Loucy (cell line): ENCODE measurements at regions not wholly inside any gene's neighbourhood (a gene's known extent, or its start where the extent isn't known, plus 50 kb on each side); places are given as distances from the start of the nearest gene placed in this dataset.

Experiments
- H2AFZ ChIP-seq: fragments of 200-600 bp; sonication (generic); 2 replicates; pipeline ENCODE4 v1.6.0; 2016; ENCODE audit warnings: antibody characterized with exemption, mild to moderate bottlenecking, low read length, moderate library complexity
- H3F3A ChIP-seq: fragments of 200-600 bp; 2 replicates; pipeline ENCODE4 v1.6.0; 2016; ENCODE audit warnings: antibody characterized with exemption, low read depth, mild to moderate bottlenecking
- H3K27me3 ChIP-seq: fragments of 200-600 bp; sonication (generic); 2 replicates; pipeline ENCODE4 v1.6.1; 2014; ENCODE audit warnings: low read length, mild to moderate bottlenecking; ENCODE audit not compliant: insufficient read depth, poor library complexity, severe bottlenecking
- H3K36me3 ChIP-seq: fragments of 200-600 bp; sonication (generic); 2 replicates; pipeline ENCODE4 v1.6.1; 2016; ENCODE audit warnings: low read length; ENCODE audit not compliant: insufficient read depth
- H3K4me1 ChIP-seq: fragments of 200-600 bp; sonication (generic); 2 replicates; pipeline ENCODE4 v1.5.1; 2014; ENCODE audit warnings: low read length, mild to moderate bottlenecking; ENCODE audit not compliant: insufficient read depth, poor library complexity, severe bottlenecking
- H3K4me2 ChIP-seq: fragments of 200-600 bp; sonication (generic); 2 replicates; pipeline ENCODE4 v1.6.0; 2014; ENCODE audit warnings: antibody characterized with exemption, low read length, low read depth, mild to moderate bottlenecking; ENCODE audit not compliant: poor library complexity, severe bottlenecking
- H3K4me3 ChIP-seq: fragments of 200-600 bp; sonication (generic); 2 replicates; pipeline ENCODE4 v1.5.1; 2014; ENCODE audit warnings: low read length, mild to moderate bottlenecking, mixed read lengths; ENCODE audit not compliant: poor library complexity, severe bottlenecking
- H3K79me2 ChIP-seq: fragments of 200-600 bp; sonication (generic); 2 replicates; pipeline ENCODE4 v1.6.1; 2014; ENCODE audit warnings: low read length; ENCODE audit not compliant: insufficient read depth
- H3K9ac ChIP-seq: fragments of 200-600 bp; sonication (generic); 2 replicates; pipeline ENCODE4 v1.6.0; 2014; ENCODE audit warnings: mild to moderate bottlenecking, low read depth, low read length, moderate library complexity; ENCODE audit not compliant: poor library complexity, severe bottlenecking
- H3K9me2 ChIP-seq: fragments of 200-600 bp; sonication (generic); replicated peaks from 2 replicates; pipeline ENCODE4 v1.6.1; 2016; ENCODE audit warnings: low read depth, low read length, mixed read lengths
- H3K9me3 ChIP-seq: fragments of 200-600 bp; sonication (generic); 2 replicates; pipeline ENCODE4 v1.6.1; 2014; ENCODE audit warnings: mild to moderate bottlenecking, antibody characterized with exemption, low read length, low read depth; ENCODE audit not compliant: insufficient read depth
- H4K20me1 ChIP-seq: fragments of 200-600 bp; sonication (generic); 2 replicates; pipeline ENCODE4 v1.6.0; 2014; ENCODE audit warnings: antibody characterized with exemption, low read length, mild to moderate bottlenecking; ENCODE audit not compliant: insufficient read depth, poor library complexity, severe bottlenecking
- CTCF ChIP-seq: fragments of 200-600 bp; sonication (generic); conservative IDR thresholded peaks from 2 replicates; pipeline ENCODE4 v1.5.1; 2014; ENCODE audit warnings: mild to moderate bottlenecking, antibody characterized with exemption, low read length
- EZH2phosphoT487 ChIP-seq: fragments of 200-600 bp; IDR thresholded peaks from 2 replicates; pipeline ENCODE4 v1.6.1; 2018; ENCODE audit warnings: antibody characterized with exemption, mild to moderate bottlenecking, moderate library complexity, borderline replicate concordance

- Histone ChIP-seq H2AFZ (no peak overlapping the region), H3F3A (no peaks in the 10 kb centered on the region), H3K4me3 (no peak overlapping the region), H4K20me1 (no peaks in the 10 kb centered on the region), H3K9me2 (no peaks in the 10 kb centered on the region), H3K27me3 (no peaks in the 10 kb centered on the region), H3K4me1 (no peaks in the 10 kb centered on the region), H3K9ac (no peak overlapping the region), H3K9me3 (no peaks in the 10 kb centered on the region), H3K36me3 (no peaks in the 10 kb centered on the region), H3K4me2 (no peak overlapping the region), H3K79me2 (no peaks in the 10 kb centered on the region)
- no peak for TF ChIP-seq EZH2phosphoT487
- TF ChIP-seq CTCF: no peak
Observed at GRCh38 chr16:79543219-79543618, 57.3 kb downstream of the MAF start.

- H3K4me1 ChIP-seq: no peaks in the 10 kb centered on the region
- H3K9ac ChIP-seq: no peak overlapping the region
- H3K27me3 ChIP-seq: no peaks in the 10 kb centered on the region
- no peaks in the 10 kb centered on the region for H4K20me1 ChIP-seq
- no peaks in the 10 kb centered on the region for H3K9me3 ChIP-seq
- H3K79me2 ChIP-seq: no peaks in the 10 kb centered on the region
- no peak overlapping the region for H3K4me2 ChIP-seq
- no peaks in the 10 kb centered on the region for H3F3A ChIP-seq
- H3K4me3 ChIP-seq: no peak overlapping the region
- TF ChIP-seq CTCF (no peak), EZH2phosphoT487 (no peak)
- H3K9me2 ChIP-seq: no peaks in the 10 kb centered on the region
- no peaks in the 10 kb centered on the region for H3K36me3 ChIP-seq
- H2AFZ ChIP-seq: no peak overlapping the region
Observed at GRCh38 chr16:79542237-79542774, 58.2 kb downstream of the MAF start.

GRCh38 chr16:79540825-79541595, 59.5 kb downstream of the MAF start:
- Histone ChIP-seq H3K4me2 (no peak overlapping the region), H3K9me3 (no peaks in the 10 kb centered on the region), H3F3A (no peaks in the 10 kb centered on the region), H3K27me3 (no peaks in the 10 kb centered on the region), H3K9me2 (no peaks in the 10 kb centered on the region), H3K36me3 (no peaks in the 10 kb centered on the region), H2AFZ (no peak overlapping the region), H3K4me3 (no peak overlapping the region), H3K79me2 (no peaks in the 10 kb centered on the region), H3K9ac (no peak overlapping the region), H3K4me1 (peaks cover 5% of the 10 kb centered on the region), H4K20me1 (no peaks in the 10 kb centered on the region)
- TF ChIP-seq EZH2phosphoT487: no peak
- no peak for TF ChIP-seq CTCF
